Fibroblast of villous mesenchyme (primary cell): ENCODE measurements at regions not wholly inside any gene's neighbourhood (a gene's known extent, or its start where the extent isn't known, plus 50 kb on each side); places are given as distances from the start of the nearest gene placed in this dataset.
A peak's percentile ranks its signal among the peaks of the same experiment; 100 is the strongest.

Experiments
- DNase-seq: peaks from one replicate; pipeline ENCODE4 v3.0.0-alpha.2; 2010; ENCODE audit warnings: low read depth
- H3K4me3 ChIP-seq: 2 replicates; pipeline ENCODE4 v1.5.1; 2011; ENCODE audit warnings: low read depth, mild to moderate bottlenecking, low read length
- TF ChIP-seq, protein P1 (sequence below): IDR thresholded peaks from 2 replicates; pipeline ENCODE4 v1.5.1; 2012; ENCODE audit warnings: low read depth, mild to moderate bottlenecking, low read length; ENCODE audit not compliant: insufficient read depth

DNA sequence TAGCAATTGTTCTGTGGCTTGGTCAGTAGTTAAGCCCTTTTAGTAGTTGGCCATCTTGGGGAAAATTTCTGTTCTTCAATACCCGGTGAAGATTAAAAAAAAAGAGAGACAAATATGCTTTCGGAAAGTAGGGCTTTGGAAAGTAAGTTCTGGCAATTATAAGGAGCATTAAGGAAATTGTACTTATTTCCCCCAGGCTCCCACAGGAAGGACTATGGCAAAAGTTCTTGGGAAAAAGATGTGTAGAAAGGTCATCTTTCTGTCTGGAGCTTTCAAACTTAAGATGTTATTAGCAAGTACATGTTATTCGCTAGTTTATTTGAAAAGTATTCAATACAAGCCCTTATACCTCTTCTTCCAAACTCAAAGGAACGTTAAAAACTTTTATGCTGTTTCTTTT lies 144.5 kb downstream of the MTX2 start:
- TF ChIP-seq, protein P1, sequence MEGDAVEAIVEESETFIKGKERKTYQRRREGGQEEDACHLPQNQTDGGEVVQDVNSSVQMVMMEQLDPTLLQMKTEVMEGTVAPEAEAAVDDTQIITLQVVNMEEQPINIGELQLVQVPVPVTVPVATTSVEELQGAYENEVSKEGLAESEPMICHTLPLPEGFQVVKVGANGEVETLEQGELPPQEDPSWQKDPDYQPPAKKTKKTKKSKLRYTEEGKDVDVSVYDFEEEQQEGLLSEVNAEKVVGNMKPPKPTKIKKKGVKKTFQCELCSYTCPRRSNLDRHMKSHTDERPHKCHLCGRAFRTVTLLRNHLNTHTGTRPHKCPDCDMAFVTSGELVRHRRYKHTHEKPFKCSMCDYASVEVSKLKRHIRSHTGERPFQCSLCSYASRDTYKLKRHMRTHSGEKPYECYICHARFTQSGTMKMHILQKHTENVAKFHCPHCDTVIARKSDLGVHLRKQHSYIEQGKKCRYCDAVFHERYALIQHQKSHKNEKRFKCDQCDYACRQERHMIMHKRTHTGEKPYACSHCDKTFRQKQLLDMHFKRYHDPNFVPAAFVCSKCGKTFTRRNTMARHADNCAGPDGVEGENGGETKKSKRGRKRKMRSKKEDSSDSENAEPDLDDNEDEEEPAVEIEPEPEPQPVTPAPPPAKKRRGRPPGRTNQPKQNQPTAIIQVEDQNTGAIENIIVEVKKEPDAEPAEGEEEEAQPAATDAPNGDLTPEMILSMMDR, result no peak
- DNase-seq, result no peak
- no peak overlapping the region for H3K4me3 ChIP-seq

DNA sequence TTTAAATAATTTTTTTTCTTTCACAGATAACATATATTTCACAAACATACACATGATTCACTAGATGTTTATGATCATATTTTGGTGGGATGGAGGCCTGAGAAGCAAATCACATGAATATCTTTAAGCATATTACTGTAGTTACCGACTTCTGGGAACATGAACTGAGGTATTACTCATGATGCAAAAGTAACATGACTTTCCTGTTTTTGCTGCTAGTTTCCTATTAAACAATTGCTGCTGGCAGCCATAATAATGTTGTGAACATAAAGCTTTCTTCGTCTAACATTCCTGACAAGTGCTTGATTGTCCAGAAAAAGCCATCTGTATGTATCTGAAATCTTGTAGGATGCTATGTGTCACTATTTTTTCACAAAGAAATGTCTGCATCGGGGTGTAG lies 145.4 kb downstream of the MTX2 start:
- DNase-seq, result no peak
- TF ChIP-seq, protein P1, result no peak
- H3K4me3 ChIP-seq, result no peak overlapping the region

DNA sequence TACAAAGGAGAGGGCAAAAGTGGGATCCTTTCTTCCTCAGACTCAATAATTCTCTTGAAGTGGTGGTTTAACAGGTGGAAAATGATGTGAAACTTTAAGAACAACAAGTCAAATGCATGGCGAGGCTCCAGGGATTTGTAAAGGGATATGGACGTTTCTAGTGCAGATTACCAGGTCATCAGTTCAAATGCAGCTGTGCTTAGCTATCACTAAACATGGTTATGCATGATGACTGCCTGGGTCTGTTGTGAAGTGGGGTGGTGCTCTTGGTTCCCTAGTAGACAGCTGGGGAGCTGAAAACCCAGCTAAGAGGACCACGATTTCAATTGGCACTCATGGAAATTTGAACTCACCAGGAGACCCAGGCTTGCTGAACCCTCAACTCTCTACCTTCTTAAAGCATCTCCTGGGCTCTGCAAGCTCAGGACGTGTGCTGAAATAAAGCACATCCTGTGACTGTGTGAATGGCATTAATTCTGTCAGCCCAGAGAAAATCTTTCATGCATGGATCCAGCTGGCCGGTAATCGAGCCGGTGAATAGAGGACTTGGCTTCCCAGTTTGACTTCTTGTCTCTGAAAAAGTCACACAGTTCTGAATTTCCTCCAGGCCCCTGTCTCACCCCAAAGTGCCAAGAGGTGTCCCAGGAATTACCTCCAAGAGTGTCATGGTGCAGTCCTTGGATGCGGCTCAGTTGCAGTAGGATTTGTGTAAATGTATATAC lies 146.1 kb downstream of the MTX2 start:
- no peak overlapping the region for H3K4me3 ChIP-seq
- no peak for DNase-seq
- TF ChIP-seq, protein P1, result no peak

DNA sequence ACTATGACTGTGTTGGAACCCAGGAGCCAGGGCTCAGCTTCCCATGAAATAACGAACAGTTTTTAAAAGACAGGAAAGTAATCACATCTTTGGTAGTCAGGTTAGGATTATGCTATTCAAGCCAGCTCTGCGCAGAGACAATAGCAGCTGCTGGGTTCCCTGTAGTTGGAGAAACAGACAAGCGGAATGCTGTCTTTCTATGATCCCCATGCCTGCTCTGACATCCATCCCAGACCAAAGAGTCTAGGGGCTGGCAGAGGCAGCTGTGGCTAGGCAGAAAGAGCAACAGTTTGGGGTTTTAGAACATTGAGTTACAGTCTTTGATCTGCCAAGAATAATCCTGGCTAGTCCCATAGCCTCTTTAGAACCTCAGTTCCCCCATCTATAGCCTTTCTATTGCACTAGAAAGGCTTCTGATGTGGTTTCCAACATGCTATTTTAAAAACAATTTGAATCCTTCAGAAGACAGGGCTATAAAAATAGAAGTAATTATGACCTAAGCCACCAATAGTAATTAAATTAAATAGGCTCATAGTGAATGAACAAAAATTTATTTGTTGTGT lies 146.8 kb downstream of the MTX2 start:
- TF ChIP-seq, protein P1, result no peak
- DNase-seq, result no peak
- no peak overlapping the region for H3K4me3 ChIP-seq

DNA sequence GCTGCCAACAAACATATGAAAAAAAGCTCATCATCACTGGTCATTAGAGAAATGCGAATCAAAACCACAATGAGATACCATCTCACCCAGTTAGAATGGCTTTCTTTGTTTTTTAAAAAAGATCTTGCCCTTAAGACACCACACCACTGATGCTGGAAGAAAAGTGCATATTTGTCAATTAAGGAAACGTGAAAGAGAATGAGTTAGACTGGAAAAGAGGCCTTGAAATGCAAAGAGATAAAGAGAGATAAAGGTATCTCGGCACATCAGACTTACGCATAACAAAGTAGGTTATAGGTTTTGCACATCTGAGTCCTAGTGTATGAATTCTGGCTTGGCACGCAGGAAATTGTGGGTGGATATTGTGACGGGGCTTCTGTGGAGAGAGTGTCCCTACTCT lies 149.5 kb downstream of the MTX2 start:
- DNase-seq, result no peak
- TF ChIP-seq, protein P1, result no peak
- no peak overlapping the region for H3K4me3 ChIP-seq

DNA sequence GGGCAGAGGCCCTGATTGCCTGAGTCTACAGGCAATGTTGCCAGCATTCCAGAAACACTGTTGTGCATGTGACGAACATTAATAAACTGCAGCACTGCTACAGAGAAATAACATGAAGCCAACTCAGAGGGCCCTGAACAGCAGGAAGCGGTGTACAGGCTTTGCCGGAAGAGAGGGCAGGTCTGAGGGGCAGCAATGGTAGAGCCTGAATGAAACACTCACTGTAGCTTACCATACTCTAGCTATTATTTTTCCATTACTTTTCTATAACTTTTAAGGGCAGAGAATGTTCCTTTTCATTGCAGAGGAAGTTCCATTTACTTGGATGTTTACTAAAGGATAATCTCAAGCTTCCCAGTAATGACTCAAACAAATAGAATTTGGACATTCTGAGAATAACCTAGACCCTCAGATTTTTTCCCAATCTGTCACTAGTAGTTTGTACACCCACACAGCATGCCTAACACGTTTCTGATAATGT lies 150.4 kb downstream of the MTX2 start:
- H3K4me3 ChIP-seq, result no peak overlapping the region
- DNase-seq, result peak; percentile 57
- TF ChIP-seq, protein P1, result no peak
